HEK293 (cell line): ENCODE measurements at regions not wholly inside any gene's neighbourhood (a gene's known extent, or its start where the extent isn't known, plus 50 kb on each side); places are given as distances from the start of the nearest gene placed in this dataset.

Experiments used
- CTCF ChIA-PET: fragments of 350-600 bp; formaldehyde crosslinking; extraction: SDS; loops from one replicate; lab custom pipeline; 2021; ENCODE audit warnings: antibody characterized with exemption; lab: Yijun Ruan, JAX
- POLR2A ChIA-PET: fragments of 300-600 bp; formaldehyde crosslinking; extraction: SDS; loops from one replicate; lab custom pipeline; 2020; ENCODE audit warnings: antibody characterized with exemption, inconsistent platforms; lab: Yijun Ruan, JAX
- H3K27ac ChIP-seq: fragments of 200-500 bp; sonication (Bioruptor generic); 2 replicates; pipeline ENCODE4 v1.5.1; 2014; ENCODE audit warnings: low read depth, low read length, control low read depth, inconsistent platforms; ENCODE audit errors: extremely low read depth
- H3K36me3 ChIP-seq, 2 experiments: fragments of 200-500 bp in 1 of 2; sonication (Bioruptor generic) in 1 of 2; 1 replicate in 1 of 2; 2 replicates in 1 of 2; pipeline ENCODE4 v1.5.1; 2014 to 2017; ENCODE audit warnings: inconsistent platforms in 2 of 2, low read length in 2 of 2; ENCODE audit not compliant: control insufficient read depth in 2 of 2, insufficient read depth in 1 of 2
- H3K4me1 ChIP-seq: fragments of 200-500 bp; sonication (Bioruptor generic); 2 replicates; pipeline ENCODE4 v1.5.1; 2014; ENCODE audit warnings: mild to moderate bottlenecking, low read length, inconsistent platforms; ENCODE audit not compliant: control insufficient read depth, insufficient read depth
- H3K4me3 ChIP-seq: 2 replicates; pipeline ENCODE4 v1.5.1; 2011; ENCODE audit warnings: low read depth, mild to moderate bottlenecking, control low read depth, low read length, moderate library complexity
- H3K9me3 ChIP-seq: fragments of 200-500 bp; sonication (Bioruptor generic); 2 replicates; pipeline ENCODE4 v1.5.1; 2014; ENCODE audit warnings: low read depth, low read length, inconsistent platforms; ENCODE audit not compliant: control insufficient read depth, insufficient read depth
- EGR2 ChIP-seq: fragments of 450-650 bp; formaldehyde crosslinking; IDR thresholded peaks from 2 replicates; pipeline ENCODE4 v1.5.1; 2016; ENCODE audit warnings: low read depth, missing biosample characterization, missing genetic modification characterization
- GLIS2 ChIP-seq: fragments of 450-650 bp; formaldehyde crosslinking; IDR thresholded peaks from 2 replicates; pipeline ENCODE4 v1.5.1; 2016; ENCODE audit warnings: missing biosample characterization, missing genetic modification characterization
- OSR2 ChIP-seq: fragments of 450-650 bp; formaldehyde crosslinking; IDR thresholded peaks from 2 replicates; pipeline ENCODE4 v1.5.1; 2016; ENCODE audit warnings: missing biosample characterization, missing genetic modification characterization
- TCF7L2 ChIP-seq: IDR thresholded peaks from 2 replicates; pipeline ENCODE4 v1.6.1; 2011; ENCODE audit warnings: low read depth, mild to moderate bottlenecking, inconsistent platforms, low read length, moderate library complexity, borderline replicate concordance
- ZBTB26 ChIP-seq: fragments of 450-650 bp; formaldehyde crosslinking; optimal IDR thresholded peaks from 2 replicates; pipeline ENCODE3; 2016; ENCODE audit warnings: missing biosample characterization, mild to moderate bottlenecking, missing genetic modification characterization
- ZBTB48 ChIP-seq: fragments of 450-650 bp; formaldehyde crosslinking; IDR thresholded peaks from 2 replicates; pipeline ENCODE4 v1.5.1; 2016; ENCODE audit warnings: missing biosample characterization, missing genetic modification characterization
- ZBTB49 ChIP-seq: fragments of 450-650 bp; formaldehyde crosslinking; IDR thresholded peaks from 2 replicates; pipeline ENCODE4 v1.5.1; 2016; ENCODE audit warnings: missing biosample characterization, missing genetic modification characterization, low read depth
- ZBTB6 ChIP-seq: fragments of 450-650 bp; formaldehyde crosslinking; IDR thresholded peaks from 2 replicates; pipeline ENCODE4 v1.5.1; 2017; ENCODE audit warnings: missing biosample characterization, missing genetic modification characterization
- ZFHX2 ChIP-seq: fragments of 450-650 bp; formaldehyde crosslinking; conservative IDR thresholded peaks from 2 replicates; pipeline ENCODE4 v1.5.1; 2016; ENCODE audit warnings: missing biosample characterization, missing genetic modification characterization
- ZFP3 ChIP-seq: fragments of 450-650 bp; formaldehyde crosslinking; IDR thresholded peaks from 2 replicates; pipeline ENCODE4 v1.5.1; 2016; ENCODE audit warnings: low read depth, missing biosample characterization, missing genetic modification characterization
- ZNF138 ChIP-seq: fragments of 450-650 bp; formaldehyde crosslinking; IDR thresholded peaks from 2 replicates; pipeline ENCODE4 v1.5.1; 2016; ENCODE audit warnings: missing biosample characterization, missing genetic modification characterization, borderline replicate concordance
- ZNF157 ChIP-seq: fragments of 450-650 bp; formaldehyde crosslinking; IDR thresholded peaks from 2 replicates; pipeline ENCODE4 v1.5.1; 2016; ENCODE audit warnings: missing biosample characterization, missing genetic modification characterization
- ZNF16 ChIP-seq: fragments of 450-650 bp; formaldehyde crosslinking; IDR thresholded peaks from 2 replicates; pipeline ENCODE4 v1.5.1; 2016; ENCODE audit warnings: low read depth, missing biosample characterization, missing genetic modification characterization
- ZNF223 ChIP-seq: fragments of 450-650 bp; formaldehyde crosslinking; IDR thresholded peaks from 2 replicates; pipeline ENCODE4 v1.5.1; 2016; ENCODE audit warnings: missing biosample characterization, missing genetic modification characterization
- ZNF335 ChIP-seq: fragments of 450-650 bp; formaldehyde crosslinking; conservative IDR thresholded peaks from 2 replicates; pipeline ENCODE4 v1.5.1; 2016; ENCODE audit warnings: missing biosample characterization, missing genetic modification characterization
- ZNF544 ChIP-seq: fragments of 450-650 bp; formaldehyde crosslinking; IDR thresholded peaks from 2 replicates; pipeline ENCODE4 v1.5.0; 2017; ENCODE audit warnings: missing biosample characterization, missing genetic modification characterization
- ZNF549 ChIP-seq: fragments of 450-650 bp; IDR thresholded peaks from 2 replicates; pipeline ENCODE4 v1.5.1; 2018; ENCODE audit warnings: missing biosample characterization, missing genetic modification characterization, mild to moderate bottlenecking, inconsistent platforms, moderate library complexity
- ZNF561 ChIP-seq: fragments of 450-650 bp; IDR thresholded peaks from 2 replicates; pipeline ENCODE4 v1.5.1; 2018; ENCODE audit warnings: missing biosample characterization, missing genetic modification characterization, borderline replicate concordance
- ZNF626 ChIP-seq: fragments of 450-650 bp; sonication (Bioruptor Pico); formaldehyde crosslinking; IDR thresholded peaks from 2 replicates; pipeline ENCODE4 v1.5.1; 2018; ENCODE audit warnings: missing biosample characterization, missing genetic modification characterization, inconsistent platforms
- ZNF645 ChIP-seq: fragments of 450-650 bp; formaldehyde crosslinking; IDR thresholded peaks from 2 replicates; pipeline ENCODE4; 2016; ENCODE audit warnings: missing biosample characterization, missing genetic modification characterization
- ZNF660 ChIP-seq: fragments of 450-650 bp; IDR thresholded peaks from 2 replicates; pipeline ENCODE4 v1.5.1; 2018; ENCODE audit warnings: missing biosample characterization, mild to moderate bottlenecking, missing genetic modification characterization
- ZNF664 ChIP-seq: fragments of 450-650 bp; formaldehyde crosslinking; IDR thresholded peaks from 2 replicates; pipeline ENCODE4 v1.5.1; 2016; ENCODE audit warnings: missing biosample characterization, missing genetic modification characterization
- ZNF701 ChIP-seq: fragments of 450-650 bp; formaldehyde crosslinking; IDR thresholded peaks from 2 replicates; pipeline ENCODE4 v1.5.1; 2016; ENCODE audit warnings: missing biosample characterization, missing genetic modification characterization
- ZNF707 ChIP-seq: fragments of 450-650 bp; formaldehyde crosslinking; IDR thresholded peaks from 2 replicates; pipeline ENCODE4 v1.5.1; 2016; ENCODE audit warnings: missing biosample characterization, missing genetic modification characterization
- ZNF843 ChIP-seq: fragments of 450-650 bp; formaldehyde crosslinking; IDR thresholded peaks from 2 replicates; pipeline ENCODE4 v1.5.1; 2016; ENCODE audit warnings: missing biosample characterization, missing genetic modification characterization
- ZSCAN16 ChIP-seq: fragments of 450-650 bp; formaldehyde crosslinking; IDR thresholded peaks from 2 replicates; pipeline ENCODE4 v1.5.1; 2016; ENCODE audit warnings: missing biosample characterization, missing genetic modification characterization
- ZSCAN18 ChIP-seq: fragments of 450-650 bp; formaldehyde crosslinking; IDR thresholded peaks from 2 replicates; pipeline ENCODE4 v1.5.1; 2016; ENCODE audit warnings: missing biosample characterization, missing genetic modification characterization
- ZSCAN5A ChIP-seq: fragments of 450-650 bp; formaldehyde crosslinking; IDR thresholded peaks from 2 replicates; pipeline ENCODE4 v1.5.1; 2016; ENCODE audit warnings: missing biosample characterization, missing genetic modification characterization
- ZXDB ChIP-seq: fragments of 450-650 bp; formaldehyde crosslinking; IDR thresholded peaks from 2 replicates; pipeline ENCODE4 v1.5.1; 2016; ENCODE audit warnings: missing biosample characterization, missing genetic modification characterization

- H3K4me3 ChIP-seq = no peak overlapping the region
- no peaks in the 10 kb centered on the region for H3K9me3 ChIP-seq
- POLR2A ChIA-PET = no interaction called here
- TF ChIP-seq ZNF843 (tag by site-specific recombination) (no peak), ZNF660 (tag by site-specific recombination) (no peak), ZNF549 (tag by site-specific recombination) (no peak), ZBTB48 (tag by site-specific recombination) (no peak), ZNF138 (no peak), ZNF626 (tag by site-specific recombination) (no peak), ZNF157 (tag by site-specific recombination) (no peak), ZSCAN16 (no peak), ZNF645 (no peak), ZNF664 (no peak), ZFP3 (tag by site-specific recombination) (no peak), ZNF223 (tag by site-specific recombination) (no peak), ZNF16 (tag by site-specific recombination) (no peak), ZNF544 (no peak), TCF7L2 (no peak)
- TF ChIP-seq, all 188 proteins: peak for 0
- CTCF ChIA-PET = interaction anchor here (0.6 kb wide), 1 partner anchor 81 kb away, joined by 3 read pairs; no protein-coding TSS in a partner anchor
- Histone ChIP-seq H3K36me3 (no peaks in the 10 kb centered on the region), H3K4me1 (no peaks in the 10 kb centered on the region), H3K27ac (no peak overlapping the region)
Measured at GRCh38 chr6:132063204-132063603, 112.0 kb upstream of the CCN2 start.

GRCh38 chr6:132062626-132063025 lies 111.5 kb upstream of the CCN2 start:
- Histone ChIP-seq H3K9me3 (no peaks in the 10 kb centered on the region), H3K36me3 (no peaks in the 10 kb centered on the region), H3K27ac (no peak overlapping the region), H3K4me3 (no peak overlapping the region), H3K4me1 (no peaks in the 10 kb centered on the region)
- CTCF ChIA-PET = interaction anchor here (0.6 kb wide), 1 partner anchor 81 kb away, joined by 3 read pairs; no protein-coding TSS in a partner anchor
- POLR2A ChIA-PET = no interaction called here
- TF ChIP-seq GLIS2 (tag by site-specific recombination) (no peak), OSR2 (tag by site-specific recombination) (no peak), ZNF707 (no peak), ZSCAN5A (tag by site-specific recombination) (no peak), ZNF561 (tag by site-specific recombination) (no peak), EGR2 (tag by site-specific recombination) (no peak), TCF7L2 (no peak), ZNF335 (no peak), ZXDB (tag by site-specific recombination) (no peak), ZNF701 (tag by site-specific recombination) (no peak), ZFHX2 (no peak), ZBTB26 (tag by site-specific recombination) (no peak), ZBTB6 (tag by site-specific recombination) (no peak), ZBTB49 (tag by site-specific recombination) (no peak), ZSCAN18 (tag by site-specific recombination) (no peak), ZNF664 (no peak)
